IPS-20b (cell line): ENCODE measurements at regions not wholly inside any gene's neighbourhood (a gene's known extent, or its start where the extent isn't known, plus 50 kb on each side); places are given as distances from the start of the nearest gene placed in this dataset.

Experiments
- H3K27ac ChIP-seq: one replicate; pipeline ENCODE4 v1.5.1; 2013; ENCODE audit warnings: low read length
- H3K27me3 ChIP-seq: 2 replicates; pipeline ENCODE4 v1.6.1; 2013; ENCODE audit warnings: mild to moderate bottlenecking, low read length, inconsistent platforms; ENCODE audit not compliant: insufficient read depth
- H3K36me3 ChIP-seq: 2 replicates; pipeline ENCODE4 v1.6.1; 2013; ENCODE audit warnings: low read depth, mild to moderate bottlenecking, inconsistent platforms, low read length, moderate library complexity; ENCODE audit not compliant: insufficient read depth
- H3K4me1 ChIP-seq: 2 replicates; pipeline ENCODE4 v1.6.1; 2013; ENCODE audit warnings: mild to moderate bottlenecking, control low read depth, inconsistent platforms, low read length, moderate library complexity; ENCODE audit not compliant: insufficient read depth
- H3K4me3 ChIP-seq: 2 replicates; pipeline ENCODE4 v1.5.1; 2013; ENCODE audit warnings: mild to moderate bottlenecking, low read length, inconsistent platforms
- H3K9ac ChIP-seq: 2 replicates; pipeline ENCODE4 v1.6.1; 2013; ENCODE audit warnings: low read depth, mild to moderate bottlenecking, inconsistent platforms, low read length, moderate library complexity
- H3K9me3 ChIP-seq: 2 replicates; pipeline ENCODE4 v1.6.1; 2013; ENCODE audit warnings: mild to moderate bottlenecking, low read depth, low read length, inconsistent platforms; ENCODE audit not compliant: insufficient read depth

- Histone ChIP-seq H3K9me3 (no peaks in the 10 kb centered on the region), H3K4me1 (peaks cover 7% of the 10 kb centered on the region; the same call in 1 of the 2 replicates), H3K4me3 (no peak overlapping the region), H3K27ac (no peak overlapping the region), H3K36me3 (no peaks in the 10 kb centered on the region), H3K9ac (no peak overlapping the region), H3K27me3 (no peaks in the 10 kb centered on the region)
Measured at GRCh38 chr13:107222597-107222996, 654.7 kb upstream of the ARGLU1 start.

GRCh38 chr13:107220245-107220644 lies 652.3 kb upstream of the ARGLU1 start:
- no peak overlapping the region for H3K9ac ChIP-seq
- no peaks in the 10 kb centered on the region for H3K36me3 ChIP-seq
- H3K27me3 ChIP-seq, result no peaks in the 10 kb centered on the region
- H3K4me1 ChIP-seq, result peaks cover 7% of the 10 kb centered on the region; the same call in 1 of the 2 replicates
- H3K27ac ChIP-seq, result no peak overlapping the region
- H3K9me3 ChIP-seq, result no peaks in the 10 kb centered on the region
- H3K4me3 ChIP-seq, result no peak overlapping the region

- Histone ChIP-seq H3K4me3 (no peak overlapping the region), H3K27ac (no peak overlapping the region), H3K4me1 (peaks cover 7% of the 10 kb centered on the region; the same call in 1 of the 2 replicates), H3K27me3 (no peaks in the 10 kb centered on the region), H3K9me3 (no peaks in the 10 kb centered on the region), H3K36me3 (no peaks in the 10 kb centered on the region), H3K9ac (no peak overlapping the region)
Measured at GRCh38 chr13:107217251-107217650, 649.3 kb upstream of the ARGLU1 start.

- Histone ChIP-seq H3K27me3 (no peaks in the 10 kb centered on the region), H3K4me3 (no peak overlapping the region), H3K4me1 (peaks cover 7% of the 10 kb centered on the region; the same call in 1 of the 2 replicates), H3K27ac (no peak overlapping the region), H3K9ac (no peak overlapping the region), H3K36me3 (no peaks in the 10 kb centered on the region), H3K9me3 (no peaks in the 10 kb centered on the region)
Measured at GRCh38 chr13:107216046-107216755, 648.3 kb upstream of the ARGLU1 start.

GRCh38 chr13:107211073-107211472 lies 643.1 kb upstream of the ARGLU1 start:
- H3K27ac ChIP-seq, result no peak overlapping the region
- no peaks in the 10 kb centered on the region for H3K4me1 ChIP-seq
- no peaks in the 10 kb centered on the region for H3K9me3 ChIP-seq
- H3K27me3 ChIP-seq, result no peaks in the 10 kb centered on the region
- H3K4me3 ChIP-seq, result no peak overlapping the region
- no peak overlapping the region for H3K9ac ChIP-seq
- no peaks in the 10 kb centered on the region for H3K36me3 ChIP-seq

GRCh38 chr13:107210723-107211030 lies 642.7 kb upstream of the ARGLU1 start:
- Histone ChIP-seq H3K27me3 (no peaks in the 10 kb centered on the region), H3K9ac (no peak overlapping the region), H3K36me3 (no peaks in the 10 kb centered on the region), H3K27ac (no peak overlapping the region), H3K4me1 (no peaks in the 10 kb centered on the region), H3K9me3 (no peaks in the 10 kb centered on the region), H3K4me3 (no peak overlapping the region)

GRCh38 chr13:107209824-107210722 lies 642.1 kb upstream of the ARGLU1 start:
- no peaks in the 10 kb centered on the region for H3K27me3 ChIP-seq
- H3K4me1 ChIP-seq, result no peaks in the 10 kb centered on the region; the same call in 1 of the 2 replicates
- H3K9me3 ChIP-seq, result no peaks in the 10 kb centered on the region
- no peaks in the 10 kb centered on the region for H3K36me3 ChIP-seq
- H3K9ac ChIP-seq, result no peak overlapping the region
- H3K4me3 ChIP-seq, result no peak overlapping the region
- H3K27ac ChIP-seq, result no peak overlapping the region

- Histone ChIP-seq H3K27ac (no peak overlapping the region), H3K4me1 (no peaks in the 10 kb centered on the region; the same call in 1 of the 2 replicates), H3K36me3 (no peaks in the 10 kb centered on the region)
Measured at GRCh38 chr13:107208889-107209288, 641.0 kb upstream of the ARGLU1 start.

GRCh38 chr13:107205318-107206104 lies 637.6 kb upstream of the ARGLU1 start:
- Histone ChIP-seq H3K27me3 (no peaks in the 10 kb centered on the region), H3K9me3 (no peaks in the 10 kb centered on the region), H3K9ac (no peak overlapping the region), H3K36me3 (no peaks in the 10 kb centered on the region), H3K4me3 (no peak overlapping the region), H3K4me1 (no peaks in the 10 kb centered on the region; the same call in 1 of the 2 replicates), H3K27ac (no peak overlapping the region)

More at GRCh38 chr13:107208889-107209288, 641.0 kb upstream of the ARGLU1 start:
- Histone ChIP-seq H3K27me3 (no peaks in the 10 kb centered on the region), H3K4me3 (no peak overlapping the region), H3K9ac (no peak overlapping the region), H3K9me3 (no peaks in the 10 kb centered on the region)

- Histone ChIP-seq H3K4me3 (no peak overlapping the region), H3K9ac (no peak overlapping the region), H3K27me3 (no peaks in the 10 kb centered on the region), H3K9me3 (no peaks in the 10 kb centered on the region), H3K36me3 (no peaks in the 10 kb centered on the region), H3K4me1 (no peaks in the 10 kb centered on the region; the same call in 1 of the 2 replicates), H3K27ac (no peak overlapping the region)
Measured at GRCh38 chr13:107203146-107203847, 635.4 kb upstream of the ARGLU1 start.
